IMR-90 (cell line): ENCODE measurements at regions not wholly inside any gene's neighbourhood (a gene's known extent, or its start where the extent isn't known, plus 50 kb on each side); places are given as distances from the start of the nearest gene placed in this dataset.

Source experiments
- BHLHE40 ChIP-seq: fragments of 150-350 bp; IDR thresholded peaks from 2 replicates; pipeline ENCODE4 v1.6.1; 2016; ENCODE audit warnings: mild to moderate bottlenecking, low read depth, low read length
- CEBPB ChIP-seq: IDR thresholded peaks from 2 replicates; pipeline ENCODE4 v1.6.1; 2012; ENCODE audit warnings: low read depth, low read length, improper control_type of control experiment
- CTCF ChIP-seq: conservative IDR thresholded peaks from 2 replicates; pipeline ENCODE4 v1.5.1; 2012; ENCODE audit warnings: mild to moderate bottlenecking, low read depth, low read length, improper control_type of control experiment
- ELK1 ChIP-seq: fragments of 150-350 bp; IDR thresholded peaks from 2 replicates; pipeline ENCODE4 v1.6.1; 2016; ENCODE audit warnings: low read depth, mild to moderate bottlenecking, low read length, moderate library complexity, borderline replicate concordance
- MAFK ChIP-seq: IDR thresholded peaks from 2 replicates; pipeline ENCODE4 v1.6.1; 2012; ENCODE audit warnings: low read depth, low read length, improper control_type of control experiment
- MAZ ChIP-seq: IDR thresholded peaks from 2 replicates; pipeline ENCODE4 v1.6.1; 2012; ENCODE audit warnings: low read depth, mild to moderate bottlenecking, low read length, improper control_type of control experiment, moderate library complexity, borderline replicate concordance
- NFE2L2 ChIP-seq: fragments of 150-350 bp; IDR thresholded peaks from 2 replicates; pipeline ENCODE4 v1.6.1; 2016; ENCODE audit warnings: low read depth, mild to moderate bottlenecking, low read length
- POLR2A ChIP-seq: IDR thresholded peaks from 2 replicates; pipeline ENCODE4 v1.6.1; 2012; ENCODE audit warnings: mild to moderate bottlenecking, low read depth, low read length
- RAD21 ChIP-seq: IDR thresholded peaks from 2 replicates; pipeline ENCODE4 v1.6.1; 2012; ENCODE audit warnings: low read length, improper control_type of control experiment
- RCOR1 ChIP-seq: IDR thresholded peaks from 2 replicates; pipeline ENCODE4 v1.6.1; 2012; ENCODE audit warnings: mild to moderate bottlenecking, low read length, improper control_type of control experiment; ENCODE audit not compliant: insufficient replicate concordance
- RFX5 ChIP-seq: IDR thresholded peaks from 2 replicates; pipeline ENCODE4 v1.8.0; 2012; ENCODE audit warnings: low read depth, mild to moderate bottlenecking, low read length, moderate library complexity
- SMC3 ChIP-seq: fragments of 150-350 bp; IDR thresholded peaks from 2 replicates; pipeline ENCODE4 v1.6.1; 2016; ENCODE audit warnings: low read depth, mild to moderate bottlenecking, antibody characterized with exemption, low read length, moderate library complexity
- USF2 ChIP-seq: fragments of 150-350 bp; IDR thresholded peaks from 2 replicates; pipeline ENCODE4 v1.6.1; 2017; ENCODE audit warnings: mild to moderate bottlenecking, antibody characterized with exemption, low read length, low read depth

DNA sequence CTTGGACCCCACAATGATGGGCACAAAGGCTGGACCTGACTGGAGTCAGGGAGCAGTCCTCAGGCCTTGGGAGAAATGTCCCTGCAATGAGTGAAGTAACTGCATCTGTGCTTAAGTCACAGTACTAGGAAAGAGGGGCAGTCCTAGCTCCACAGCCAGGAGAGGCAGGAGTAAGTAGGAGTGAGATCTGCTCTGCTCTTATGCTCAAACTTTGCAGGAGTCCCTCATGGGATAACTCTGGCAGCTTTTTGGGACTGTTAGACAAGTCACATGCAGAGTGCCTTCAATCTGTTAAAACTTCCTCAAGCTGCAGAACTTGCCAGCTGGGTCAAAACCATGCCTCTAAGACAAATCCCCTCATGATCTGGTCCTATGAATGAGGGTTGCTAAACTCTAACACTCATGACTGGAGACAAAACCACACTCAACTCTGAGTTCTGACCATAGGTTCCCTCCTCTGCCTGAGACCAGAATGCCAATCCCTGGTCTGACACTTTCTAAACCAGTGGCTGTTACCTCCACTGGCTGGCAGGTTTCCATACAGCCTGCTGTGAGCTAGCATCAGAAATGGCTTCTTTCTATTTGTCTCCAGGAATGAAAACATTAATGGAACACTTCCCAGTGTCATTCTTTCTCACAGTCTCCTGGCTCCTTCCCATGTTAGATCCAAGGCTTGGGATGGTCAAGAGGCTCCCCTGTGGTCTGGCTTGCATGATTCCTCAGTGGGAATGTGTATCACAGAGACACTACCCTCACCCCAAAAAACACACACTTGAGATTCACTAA lies 819.3 kb downstream of the PCDH7 start:
- TF ChIP-seq CTCF: no peak
- TF ChIP-seq RFX5: no peak
- no peak for TF ChIP-seq POLR2A
- no peak for TF ChIP-seq ELK1
- TF ChIP-seq MAFK: no peak
- no peak for TF ChIP-seq RAD21
- TF ChIP-seq SMC3: no peak
- TF ChIP-seq BHLHE40: no peak
- no peak for TF ChIP-seq MAZ
- no peak for TF ChIP-seq RCOR1
- TF ChIP-seq CEBPB: no peak
- no peak for TF ChIP-seq USF2
- no peak for TF ChIP-seq NFE2L2
